GF-D8 (cell line): ENCODE measurements at regions not wholly inside any gene's neighbourhood (a gene's known extent, or its start where the extent isn't known, plus 50 kb on each side); places are given as distances from the start of the nearest gene placed in this dataset.

ENCODE experiments used
- DNase-seq: peaks from one replicate; lab custom pipeline; 2025; lab: John Stamatoyannopoulos, UW

DNA sequence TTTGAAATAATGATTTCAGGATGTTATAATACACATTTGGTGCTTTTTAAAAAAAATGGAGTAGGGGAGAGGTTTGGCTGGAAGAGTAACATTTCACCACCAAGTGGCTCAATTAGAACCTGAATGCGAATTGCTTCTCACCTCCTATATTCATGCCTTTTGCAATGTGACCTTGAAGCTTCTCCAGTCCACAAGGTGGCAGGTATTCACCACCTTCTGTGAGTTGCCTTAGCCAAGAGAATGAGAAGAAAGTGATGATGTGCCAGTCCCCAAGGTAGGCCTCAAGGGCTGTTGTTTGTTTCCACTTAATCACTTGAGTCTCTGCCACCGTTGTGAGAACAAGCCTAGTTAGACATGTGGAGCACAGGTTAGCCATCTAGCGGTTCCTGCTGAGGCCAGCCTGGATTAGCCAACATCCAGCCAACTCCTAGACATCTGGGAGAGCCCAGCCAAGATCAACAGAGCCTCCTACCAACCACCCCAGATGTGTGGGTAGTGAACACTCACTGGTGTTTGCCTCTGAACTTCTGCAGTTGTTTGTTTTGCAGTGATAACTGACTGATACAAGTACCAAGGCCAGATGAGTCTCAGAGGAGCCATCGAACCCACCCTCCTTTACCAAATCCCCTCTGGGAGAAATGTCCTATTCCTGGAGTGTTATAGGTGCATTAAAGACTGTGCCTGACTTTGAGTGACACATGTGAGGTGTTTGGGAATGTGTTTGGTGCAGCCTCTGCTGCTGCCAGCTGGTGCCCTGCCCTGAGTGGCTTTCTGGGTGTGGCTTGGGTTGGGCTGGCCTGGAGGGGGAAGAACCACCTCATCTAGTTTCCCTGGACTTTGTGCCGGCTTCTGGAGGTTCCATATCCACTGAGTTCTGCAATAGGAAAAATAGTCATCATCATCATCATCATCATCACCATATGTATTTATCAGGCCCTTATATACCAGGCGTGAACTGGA, 132.5 kb upstream of the RFLNA start:
- DNase-seq: no peak

DNA sequence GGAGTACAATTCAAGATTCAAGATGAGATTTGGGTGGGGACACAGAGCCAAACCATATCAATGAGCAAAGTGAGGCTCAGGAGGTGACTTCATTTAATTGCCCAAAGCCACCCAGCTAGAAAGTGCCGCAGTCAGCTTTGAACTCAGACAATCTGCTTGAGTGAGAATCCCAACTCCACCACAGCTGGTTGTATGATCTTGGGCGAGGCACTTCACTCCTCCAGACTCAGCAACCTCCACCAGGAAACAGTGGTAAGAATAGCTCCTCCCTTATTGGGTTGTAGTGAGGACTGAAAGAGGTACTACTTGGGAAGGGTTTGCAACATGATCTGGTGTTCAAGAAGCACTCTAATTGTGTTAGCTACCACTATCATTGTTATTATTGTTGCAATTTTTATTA, 129.2 kb upstream of the RFLNA start:
- DNase-seq: no peak

- DNase-seq: no peak
Measured at GRCh38 chr12:124167141-124167540, 127.8 kb upstream of the RFLNA start.

DNA sequence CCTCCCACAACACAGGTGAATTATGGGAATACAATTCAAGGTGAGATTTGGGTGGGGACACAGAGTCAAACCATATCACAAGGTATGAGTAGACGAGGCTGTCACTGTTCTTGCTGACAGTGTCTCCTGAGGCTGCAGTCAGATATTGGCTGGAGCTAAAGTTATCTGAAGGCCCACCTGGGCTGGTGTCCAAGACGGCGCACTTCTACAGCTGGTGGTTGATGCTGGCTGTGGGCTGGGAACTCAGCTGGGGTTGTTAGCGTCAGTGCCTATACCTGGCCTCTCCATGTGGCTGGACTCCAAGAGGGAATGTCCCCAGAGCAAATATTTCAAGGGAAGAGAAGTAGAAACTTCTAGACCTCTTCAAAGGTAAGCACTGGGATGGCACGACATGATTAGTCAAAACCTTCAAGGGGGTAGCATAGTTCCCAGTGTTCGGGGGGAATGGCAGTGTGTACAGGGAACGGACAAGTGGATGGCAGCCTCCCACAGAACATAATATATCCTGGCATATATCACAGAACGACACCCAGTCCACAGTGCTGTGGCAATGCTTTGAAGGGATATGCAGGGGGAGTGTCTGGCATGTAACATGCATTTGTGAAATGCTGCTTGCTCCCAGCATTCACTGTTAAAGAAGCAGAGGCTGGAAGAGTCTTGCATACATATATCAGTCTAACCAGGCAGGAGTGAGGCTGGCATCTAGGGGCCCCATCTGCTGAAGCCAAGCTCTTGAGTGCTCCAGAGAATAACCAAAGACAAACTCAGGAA, 126.7 kb upstream of the RFLNA start:
- DNase-seq: no peak

DNA sequence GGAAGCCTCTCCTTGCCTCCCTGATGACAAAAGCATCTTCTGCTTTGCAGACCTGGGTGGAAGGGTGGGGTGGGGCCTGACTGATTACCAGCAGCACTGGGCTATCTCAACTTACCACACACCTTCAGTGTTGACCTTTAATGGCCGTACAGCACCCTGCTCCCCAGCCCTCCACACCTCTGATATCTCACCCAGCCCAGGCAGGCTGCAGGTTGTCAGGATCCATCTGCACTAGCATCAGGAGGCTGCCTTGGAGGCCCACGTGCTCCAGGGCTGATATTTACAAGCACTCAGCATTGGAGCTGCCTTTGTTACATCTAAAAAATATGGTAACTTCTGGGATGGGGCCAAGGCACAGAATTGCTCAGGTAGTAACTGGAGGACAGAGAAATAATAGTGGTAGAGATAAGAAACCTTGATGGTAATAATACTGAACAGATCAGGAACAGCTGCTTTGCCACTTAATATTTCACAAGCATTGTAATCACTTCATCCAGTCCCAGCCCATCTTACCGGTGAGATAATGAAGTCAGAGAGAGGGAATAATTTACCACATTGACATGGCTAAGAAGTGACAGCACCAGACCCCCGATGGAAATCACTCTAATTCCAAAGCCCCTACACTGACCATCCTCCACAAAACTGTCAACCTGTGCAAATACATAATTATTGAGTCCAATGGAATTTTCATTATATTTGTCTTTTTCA, 125.2 kb upstream of the RFLNA start:
- no peak for DNase-seq

DNA sequence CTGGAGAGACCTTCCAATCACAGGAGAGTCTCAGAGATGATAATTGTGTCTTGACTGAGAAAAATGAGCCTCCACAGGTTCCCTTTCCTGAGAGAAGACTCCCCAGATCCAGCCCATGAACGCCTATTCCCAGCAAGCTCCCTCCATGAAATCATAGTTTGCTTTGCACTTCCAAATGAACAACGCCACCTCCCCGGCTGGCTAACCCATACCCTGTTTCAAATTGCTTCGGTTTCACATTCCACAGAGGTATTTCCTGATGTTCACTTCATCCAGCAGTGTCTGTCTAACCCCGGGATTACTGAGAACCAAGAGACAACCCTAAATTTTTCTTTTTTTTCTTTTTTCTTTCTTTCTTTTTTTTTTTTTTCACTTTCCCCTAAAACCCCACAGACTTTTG, 124.1 kb upstream of the RFLNA start:
- DNase-seq: no peak

- peak; percentile 19 for DNase-seq
Measured at GRCh38 chr12:124171231-124171979, 123.5 kb upstream of the RFLNA start.

DNA sequence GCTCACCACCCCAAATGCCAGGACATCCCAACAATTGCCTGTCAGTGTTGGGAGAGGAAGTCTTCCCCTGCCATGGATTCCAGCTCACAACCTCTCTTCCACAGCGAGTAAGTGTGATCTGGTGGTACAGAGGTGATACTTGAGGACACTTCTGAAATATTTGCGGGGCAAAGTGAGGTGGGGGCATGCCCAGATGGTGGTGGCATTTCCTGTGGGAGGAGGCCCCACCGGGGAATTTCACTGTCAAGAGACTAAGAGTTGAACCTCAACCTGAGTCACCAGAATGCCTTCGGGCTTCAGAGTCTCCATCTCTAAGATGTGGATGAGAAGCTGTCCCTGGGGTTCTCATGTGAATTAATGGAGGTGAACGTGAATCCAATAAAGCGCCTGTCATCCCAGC, 122.3 kb upstream of the RFLNA start:
- DNase-seq: no peak

DNA sequence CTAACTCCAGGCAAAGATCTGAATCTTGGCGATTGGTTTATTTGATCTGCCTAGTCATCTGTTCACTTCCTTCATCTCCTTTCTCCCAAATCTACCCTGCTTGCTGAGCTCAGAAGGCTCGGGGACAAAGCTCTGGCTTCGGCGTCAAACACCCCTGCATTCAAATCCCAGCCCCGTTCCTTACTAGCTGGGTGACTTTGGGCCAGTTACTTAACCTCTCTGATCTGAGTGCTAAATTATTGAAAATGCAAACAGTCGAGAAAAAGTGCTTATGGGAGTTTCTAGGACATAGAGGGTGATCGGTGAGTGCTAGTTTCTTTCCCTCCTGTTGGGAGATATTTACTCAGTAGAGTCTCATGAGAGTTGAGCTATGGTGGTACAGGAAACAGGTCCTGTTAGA, 121.2 kb upstream of the RFLNA start:
- no peak for DNase-seq

- no peak for DNase-seq
Measured at GRCh38 chr12:124174451-124175348, 120.2 kb upstream of the RFLNA start.

GRCh38 chr12:124175704-124176103, 119.2 kb upstream of the RFLNA start:
- no peak for DNase-seq

GRCh38 chr12:124177276-124177950, 117.5 kb upstream of the RFLNA start:
- no peak for DNase-seq

- no peak for DNase-seq
Measured at GRCh38 chr12:124177951-124178316, 117.0 kb upstream of the RFLNA start.

DNA sequence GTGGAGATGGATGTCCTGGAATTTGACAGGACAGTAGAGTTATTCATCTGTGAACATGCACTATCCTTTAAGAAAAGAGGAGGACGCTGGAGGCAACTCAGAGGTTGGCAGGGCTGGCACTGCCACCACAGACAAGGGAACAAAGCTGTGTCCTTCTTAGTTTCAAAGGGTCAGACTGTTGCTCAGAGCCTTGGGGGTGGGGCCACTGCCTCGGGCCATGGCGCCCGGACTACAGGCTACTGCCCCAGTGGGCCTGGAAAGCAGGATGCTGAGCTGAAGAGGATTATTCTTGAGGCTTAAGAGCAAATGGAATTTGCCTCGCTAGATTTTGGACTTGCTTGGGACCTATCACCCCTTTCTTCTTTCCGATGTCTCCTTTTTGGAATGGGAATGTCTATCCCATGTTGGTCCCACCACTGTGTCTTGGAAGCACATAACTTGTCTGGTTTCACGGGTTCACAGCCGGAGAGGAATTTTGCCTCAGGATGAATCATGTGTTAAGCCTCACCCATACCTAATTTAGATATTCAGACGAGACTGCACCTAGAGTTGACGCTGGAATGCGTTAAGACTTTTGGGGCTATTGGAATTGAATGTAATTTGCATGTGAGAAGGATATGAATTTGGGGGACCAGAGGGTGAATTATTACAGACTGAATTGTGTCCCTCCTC, 114.8 kb upstream of the RFLNA start:
- DNase-seq: no peak

DNA sequence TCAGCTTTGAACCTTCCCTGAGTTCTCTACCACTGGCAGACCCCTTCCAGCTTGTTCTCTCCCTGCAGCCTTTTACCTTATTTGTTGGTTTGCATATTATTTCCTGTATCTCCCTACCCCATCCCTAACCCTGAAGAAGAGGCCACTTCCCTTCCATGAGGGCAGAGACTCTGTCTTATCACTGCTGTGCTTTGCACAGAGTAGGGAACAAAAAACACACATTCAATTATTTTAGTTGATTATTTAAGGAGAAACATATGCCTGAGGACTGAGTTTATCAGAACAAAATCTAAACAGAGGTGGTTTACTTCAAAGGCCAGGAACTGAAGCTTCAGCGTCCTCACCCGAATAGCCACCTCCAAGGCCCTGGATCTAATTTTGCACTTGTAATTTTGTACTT, 111.7 kb upstream of the RFLNA start:
- DNase-seq: no peak

DNA sequence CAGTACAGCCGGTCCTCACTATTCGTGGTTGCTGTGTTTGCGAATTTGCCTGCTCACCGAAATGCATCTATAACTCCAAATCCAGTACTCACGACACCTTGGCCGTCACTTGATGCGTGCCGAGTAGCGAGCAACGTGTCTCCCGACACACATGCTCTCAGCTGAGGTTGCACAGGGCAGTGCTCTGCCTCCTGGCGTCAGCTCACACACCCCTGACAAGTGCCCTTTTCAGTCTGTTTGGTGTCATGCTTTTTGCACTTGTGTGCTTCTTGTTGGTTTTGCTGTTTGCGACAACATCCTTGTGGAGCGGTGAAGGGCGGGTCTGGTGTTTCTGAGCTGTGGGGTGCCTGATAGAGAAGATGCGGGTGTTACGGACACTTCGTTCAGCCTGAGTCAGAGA, 110.4 kb upstream of the RFLNA start:
- no peak for DNase-seq

- DNase-seq: no peak
Measured at GRCh38 chr12:124185971-124186686, 108.8 kb upstream of the RFLNA start.

DNA sequence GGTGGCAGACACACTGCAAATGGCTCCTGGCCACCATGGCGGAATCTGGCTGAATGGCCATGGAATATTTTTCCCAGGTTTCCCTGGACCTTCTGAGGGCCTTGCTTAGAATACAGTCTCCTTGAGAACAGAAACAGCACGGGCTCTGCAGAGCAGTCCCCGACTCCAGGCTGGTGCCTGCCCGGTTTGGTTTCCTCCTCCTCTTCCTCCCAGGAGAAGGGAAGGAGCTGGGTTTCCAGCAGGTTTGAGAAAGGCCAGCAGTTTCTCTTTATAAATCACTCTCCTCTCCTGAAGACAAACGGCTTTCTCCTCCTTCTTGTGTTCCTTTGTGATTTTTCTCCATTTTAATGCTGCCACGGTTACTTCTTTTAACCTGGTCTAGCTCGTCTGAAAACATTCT, 106.8 kb upstream of the RFLNA start:
- no peak for DNase-seq
